Retinal pigment epithelial cell (primary cell): ENCODE measurements at regions not wholly inside any gene's neighbourhood (a gene's known extent, or its start where the extent isn't known, plus 50 kb on each side); places are given as distances from the start of the nearest gene placed in this dataset.

Experiments used
- DNase-seq: peaks from one replicate; pipeline ENCODE4 v3.0.0-alpha.2; 2010; ENCODE audit warnings: low read depth
- H3K4me3 ChIP-seq: 2 replicates; pipeline ENCODE4 v1.5.1; 2011; ENCODE audit warnings: mild to moderate bottlenecking, low read length, control low read depth, moderate library complexity
- CTCF ChIP-seq: conservative IDR thresholded peaks from 2 replicates; pipeline ENCODE4 v1.5.1; 2011; ENCODE audit warnings: low read depth, low read length, control low read depth, inconsistent platforms

GRCh38 chr7:39808796-39809481 lies 141.1 kb upstream of the CDK13 start:
- no peak for TF ChIP-seq CTCF
- DNase-seq: no peak
- H3K4me3 ChIP-seq: no peak overlapping the region

- no peak overlapping the region for H3K4me3 ChIP-seq
- no peak for TF ChIP-seq CTCF
- DNase-seq: no peak
Observed at GRCh38 chr7:39810204-39810642, 139.8 kb upstream of the CDK13 start.

GRCh38 chr7:39810710-39811109 lies 139.3 kb upstream of the CDK13 start:
- no peak for TF ChIP-seq CTCF
- H3K4me3 ChIP-seq: no peak overlapping the region

GRCh38 chr7:39811161-39811614 lies 138.9 kb upstream of the CDK13 start:
- DNase-seq: no peak
- H3K4me3 ChIP-seq: no peak overlapping the region
- TF ChIP-seq CTCF: no peak

More at GRCh38 chr7:39810710-39811109, 139.3 kb upstream of the CDK13 start:
- DNase-seq: no peak

GRCh38 chr7:39816462-39817060 lies 133.5 kb upstream of the CDK13 start:
- TF ChIP-seq CTCF: no peak
- DNase-seq: no peak
- no peak overlapping the region for H3K4me3 ChIP-seq

GRCh38 chr7:39819514-39819913 lies 130.5 kb upstream of the CDK13 start:
- TF ChIP-seq CTCF: no peak
- DNase-seq: no peak
- H3K4me3 ChIP-seq: no peak overlapping the region
